Ovary (tissue), 7 donors: ENCODE measurements at regions not wholly inside any gene's neighbourhood (a gene's known extent, or its start where the extent isn't known, plus 50 kb on each side); places are given as distances from the start of the nearest gene placed in this dataset.

Experiments
- DNase-seq, 5 donors: peaks; one replicate each; pipeline ENCODE4 v3.0.0-alpha.2; 2019 to 2020
- H3K27ac ChIP-seq, 2 donors: fragments of 200-600 bp; one replicate each; pipeline versions ENCODE4 v1.5.1 to v1.8.0; 2019 to 2022
- H3K27me3 ChIP-seq: fragments of 200-600 bp; one replicate; pipeline ENCODE4 v1.8.0; 2022
- H3K36me3 ChIP-seq: fragments of 200-600 bp; sonication (generic); one replicate; pipeline ENCODE4 v1.5.1; 2019
- H3K4me1 ChIP-seq: one replicate; pipeline ENCODE4 v1.8.1; 2013; ENCODE audit warnings: mild to moderate bottlenecking, moderate library complexity; ENCODE audit not compliant: insufficient read depth
- H3K4me3 ChIP-seq: fragments of 200-600 bp; sonication (generic); one replicate; pipeline ENCODE4 v1.5.1; 2017
- H3K9me3 ChIP-seq, 2 donors: fragments of 200-600 bp in 1 of 2; sonication (generic) in 1 of 2; one replicate each; pipeline versions ENCODE4 v1.5.1 to v1.8.1; 2013 to 2019; ENCODE audit warnings: mild to moderate bottlenecking in 1 of 2, moderate library complexity in 1 of 2
- EP300 ChIP-seq: sonication (generic); formaldehyde crosslinking; IDR thresholded peaks from one replicate; pipeline ENCODE4 v1.6.1; 2017; ENCODE audit warnings: antibody characterized with exemption
- POLR2A ChIP-seq: fragments of 450-650 bp; IDR thresholded peaks from one replicate; pipeline ENCODE4 v1.6.1; 2017; ENCODE audit warnings: antibody characterized with exemption, mild to moderate bottlenecking, moderate library complexity
- WGBS, 3 donors: extraction: QIAGEN DNeasy Blood & Tissue Kit in 1 of 3; methylation state at CpG; one replicate each; pipeline versions ENCODE4 v1.1.5 to v1.1.7; 2013 to 2017; 5-methylcytosine and 5-hydroxymethylcytosine counted together
- intact Hi-C, 4 donors: fragments of 100-400 bp; cut with DNase I; formaldehyde crosslinking; loops; one replicate each; pipeline versions ENCODE4 v1.11.0 to v1.15.1; 2022 to 2023
- TF ChIP-seq, protein P1 (sequence below), 3 donors: fragments of 450-650 bp in 2 of 3; fragments of 200-600 bp in 1 of 3; IDR thresholded peaks; one replicate each; pipeline versions ENCODE4 v1.5.1 to v1.8.0; 2016 to 2022; ENCODE audit warnings: antibody characterized with exemption in 3 of 3, mild to moderate bottlenecking in 1 of 3
- donor health status: DM: no; HTN: no; CAD: no; lungs with moderate emphysema.
- donor health status: DM: no; HTN: no; CAD: no.
- donor health status: Bipolar disorder and iron deficiency.
- donor health status: DM: no; HTN: no; CAD: no.
- donor health status: DM: yes; HTN: yes; CAD: no.

DNA sequence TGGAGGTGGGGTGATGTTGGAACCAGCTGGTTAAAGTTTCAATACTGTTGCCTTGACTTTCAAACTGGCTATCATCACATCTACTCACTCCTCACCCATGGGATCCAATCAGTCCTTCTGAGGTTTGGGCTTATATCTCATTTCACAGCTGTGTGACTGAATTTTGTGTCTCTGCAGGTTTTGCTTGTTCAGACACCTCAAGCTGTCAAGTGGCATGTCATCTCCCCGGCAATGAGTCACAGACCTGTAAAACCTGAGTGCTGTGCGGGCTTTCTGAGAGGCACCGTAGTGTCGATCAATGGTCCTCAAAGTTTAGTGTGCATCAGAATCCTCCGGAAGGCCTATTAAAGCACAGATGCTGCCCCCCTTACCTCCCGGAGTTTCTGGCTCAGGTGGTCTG is 86.4 kb upstream of the RORA start:
- Histone ChIP-seq H3K9me3 (no peaks in the 10 kb centered on the region), H3K4me1 (no peaks in the 10 kb centered on the region), H3K27ac (no peak overlapping the region), H3K27me3 (no peaks in the 10 kb centered on the region), H3K36me3 (no peaks in the 10 kb centered on the region), H3K4me3 (no peak overlapping the region)
- WGBS, 3 donors = 93 to 97% (median 96%) methylated on average over 6 of the region's 6 CpGs
- intact Hi-C loops = no loop called here
- TF ChIP-seq POLR2A (no peak), EP300 (no peak)
- TF ChIP-seq, protein P1, sequence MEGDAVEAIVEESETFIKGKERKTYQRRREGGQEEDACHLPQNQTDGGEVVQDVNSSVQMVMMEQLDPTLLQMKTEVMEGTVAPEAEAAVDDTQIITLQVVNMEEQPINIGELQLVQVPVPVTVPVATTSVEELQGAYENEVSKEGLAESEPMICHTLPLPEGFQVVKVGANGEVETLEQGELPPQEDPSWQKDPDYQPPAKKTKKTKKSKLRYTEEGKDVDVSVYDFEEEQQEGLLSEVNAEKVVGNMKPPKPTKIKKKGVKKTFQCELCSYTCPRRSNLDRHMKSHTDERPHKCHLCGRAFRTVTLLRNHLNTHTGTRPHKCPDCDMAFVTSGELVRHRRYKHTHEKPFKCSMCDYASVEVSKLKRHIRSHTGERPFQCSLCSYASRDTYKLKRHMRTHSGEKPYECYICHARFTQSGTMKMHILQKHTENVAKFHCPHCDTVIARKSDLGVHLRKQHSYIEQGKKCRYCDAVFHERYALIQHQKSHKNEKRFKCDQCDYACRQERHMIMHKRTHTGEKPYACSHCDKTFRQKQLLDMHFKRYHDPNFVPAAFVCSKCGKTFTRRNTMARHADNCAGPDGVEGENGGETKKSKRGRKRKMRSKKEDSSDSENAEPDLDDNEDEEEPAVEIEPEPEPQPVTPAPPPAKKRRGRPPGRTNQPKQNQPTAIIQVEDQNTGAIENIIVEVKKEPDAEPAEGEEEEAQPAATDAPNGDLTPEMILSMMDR (IDR thresholded peaks at IDR 0.05) = no peak
- no peak for DNase-seq

DNA sequence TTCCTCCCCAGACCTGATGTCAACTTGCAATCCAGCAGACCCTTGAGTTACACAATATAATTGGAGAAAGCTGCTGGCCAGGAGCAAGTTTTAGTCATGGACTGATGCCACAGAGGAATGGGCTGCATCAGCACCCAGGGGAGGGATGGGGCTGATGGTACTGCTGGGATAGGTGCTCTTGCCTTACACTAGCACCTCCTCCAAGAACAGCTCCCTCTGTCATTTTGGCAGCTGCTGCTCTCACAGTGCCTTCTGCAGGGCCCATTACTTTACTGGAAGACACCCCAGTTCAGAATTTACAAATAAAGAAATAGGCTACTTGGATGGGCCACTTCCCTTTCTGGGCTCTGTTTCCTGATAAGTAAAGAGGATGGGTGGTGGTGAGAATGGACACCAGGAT is 85.3 kb upstream of the RORA start:
- Histone ChIP-seq H3K4me1 (no peaks in the 10 kb centered on the region), H3K27ac (no peak overlapping the region), H3K27me3 (no peaks in the 10 kb centered on the region), H3K9me3 (no peaks in the 10 kb centered on the region), H3K4me3 (no peak overlapping the region), H3K36me3 (no peaks in the 10 kb centered on the region)
- TF ChIP-seq, protein P1 (IDR thresholded peaks at IDR 0.05) = no peak
- TF ChIP-seq POLR2A (no peak), EP300 (no peak)
- no peak for DNase-seq
- intact Hi-C loops = no loop called here

DNA sequence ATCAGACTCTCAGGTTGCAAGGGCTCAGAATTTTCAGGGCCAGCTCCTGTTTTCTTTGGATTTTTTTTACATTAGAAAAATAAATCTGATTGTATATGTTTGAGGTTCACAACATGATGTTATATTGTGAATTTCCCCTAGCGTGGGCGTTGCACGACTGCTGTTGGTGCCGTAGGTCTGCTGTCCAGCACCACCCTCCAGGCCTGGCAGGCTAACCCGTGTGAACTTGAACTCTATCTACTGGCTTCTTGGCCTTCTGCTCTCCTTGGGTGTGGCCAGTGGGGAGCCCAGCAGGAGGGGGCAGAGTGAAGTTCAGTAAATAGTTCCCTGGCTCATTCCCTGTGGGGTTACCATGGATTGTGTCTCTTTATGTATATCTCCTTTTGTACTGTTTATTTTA is 80.5 kb upstream of the RORA start:
- TF ChIP-seq EP300 (no peak), POLR2A (no peak)
- TF ChIP-seq, protein P1 (IDR thresholded peaks at IDR 0.05) = no peak
- intact Hi-C loops = no loop called here
- DNase-seq = no peak
- Histone ChIP-seq H3K4me3 (no peak overlapping the region), H3K36me3 (no peaks in the 10 kb centered on the region), H3K9me3 (no peaks in the 10 kb centered on the region), H3K4me1 (no peaks in the 10 kb centered on the region), H3K27ac (no peak overlapping the region), H3K27me3 (no peaks in the 10 kb centered on the region)
- WGBS, 3 donors = 63 to 81% (median 67%) methylated on average over 5 of the region's 5 CpGs

DNA sequence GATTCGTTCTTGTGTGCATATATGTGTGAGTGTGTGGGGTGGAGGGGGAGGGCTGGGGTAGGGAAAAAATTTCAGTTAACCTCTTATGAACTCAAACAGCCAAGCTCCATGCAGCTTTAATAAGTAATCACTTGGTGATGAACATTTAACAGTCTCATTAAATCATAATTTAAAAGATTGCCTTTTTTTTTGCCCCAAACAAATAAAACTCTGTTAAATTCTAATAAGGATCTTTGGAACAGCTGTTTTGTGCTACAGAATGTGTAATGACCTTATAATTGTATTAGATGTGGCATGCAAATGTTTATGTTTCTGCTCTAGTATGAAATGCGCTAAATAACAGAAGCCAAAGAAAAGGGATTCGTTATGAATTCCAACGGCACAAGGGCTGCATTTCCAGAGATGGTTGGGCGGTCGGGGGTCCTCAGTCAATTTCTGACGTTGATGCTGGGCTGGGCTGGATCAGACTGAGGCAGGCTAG is 80.0 kb upstream of the RORA start:
- H3K4me1 ChIP-seq = no peaks in the 10 kb centered on the region
- 19 to 38% (median 31%) methylated on average over 7 of the region's 7 CpGs for WGBS, 3 donors
- H3K4me3 ChIP-seq = no peak overlapping the region
- H3K36me3 ChIP-seq = no peaks in the 10 kb centered on the region
- no peaks in the 10 kb centered on the region for H3K9me3 ChIP-seq
- no peak for DNase-seq
- H3K27ac ChIP-seq = no peak overlapping the region
- intact Hi-C loops = no loop called here
- H3K27me3 ChIP-seq = no peaks in the 10 kb centered on the region
- TF ChIP-seq POLR2A (no peak), EP300 (no peak)
- TF ChIP-seq, protein P1 (IDR thresholded peaks at IDR 0.05) = no peak

DNA sequence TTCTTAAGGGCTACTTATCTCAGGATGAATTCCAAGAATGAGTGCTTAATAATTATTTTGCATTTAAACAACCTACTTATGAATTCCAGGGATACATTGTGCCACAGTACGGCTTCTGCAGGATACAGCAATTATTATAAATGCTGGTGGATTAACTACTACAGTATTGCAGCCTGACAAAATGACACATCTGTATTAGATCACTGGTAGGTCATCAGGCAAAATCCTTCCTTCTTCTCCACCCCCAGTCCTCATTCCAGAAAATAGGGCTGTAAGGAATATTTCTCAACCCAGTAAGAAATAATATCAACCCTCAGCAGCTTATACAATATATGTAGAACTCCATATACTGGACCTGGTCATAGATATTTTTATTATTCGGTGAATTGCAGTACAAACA is 79.3 kb upstream of the RORA start:
- no peak for TF ChIP-seq POLR2A
- no peak for TF ChIP-seq EP300
- TF ChIP-seq, protein P1 (IDR thresholded peaks at IDR 0.05) = no peak
- Histone ChIP-seq H3K27ac (no peak overlapping the region), H3K4me3 (no peak overlapping the region), H3K9me3 (no peaks in the 10 kb centered on the region), H3K36me3 (no peaks in the 10 kb centered on the region), H3K4me1 (no peaks in the 10 kb centered on the region), H3K27me3 (no peaks in the 10 kb centered on the region)
- intact Hi-C loops = no loop called here
- 75 to 86% (median 85%) methylated on average over 2 of the region's 2 CpGs for WGBS, 3 donors
- no peak for DNase-seq
